ENCODE measurements at regions not wholly inside any gene's neighbourhood (a gene's known extent, or its start where the extent isn't known, plus 50 kb on each side); places are given as distances from the start of the nearest gene placed in this dataset.
"Not testable (repeated sequence)": the region's sequence is repeated elsewhere in the genome, so short reads cannot be mapped to it uniquely, and the experiment has no call there.

- in situ Hi-C loops (cut with HindIII; ENCODE audit: low sequenced_read_pairs): no loop called here
These were observed 377.7 kb upstream of the KLF6 start for GRCh38 chr10:4162571-4163286.

GRCh38 chr10:4159173-4159572 is 374.2 kb upstream of the KLF6 start:
- in situ Hi-C loops (cut with HindIII; ENCODE audit: low sequenced_read_pairs): no loop called here

- in situ Hi-C loops (cut with HindIII; ENCODE audit: low sequenced_read_pairs): loop anchor here (5.0 kb wide), 2 partner anchors 38 to 82 kb away; no protein-coding TSS in a partner anchor
These were observed 369.2 kb upstream of the KLF6 start for GRCh38 chr10:4154191-4154715.

GRCh38 chr10:4151466-4151865 is 366.5 kb upstream of the KLF6 start:
- in situ Hi-C loops (cut with HindIII; ENCODE audit: low sequenced_read_pairs): loop anchor here (5.0 kb wide), 2 partner anchors 41 to 79 kb away; no protein-coding TSS in a partner anchor

- in situ Hi-C loops (cut with HindIII; ENCODE audit: low sequenced_read_pairs): loop anchor here (5.0 kb wide), 2 partner anchors 42 to 78 kb away; no protein-coding TSS in a partner anchor
These were observed 365.7 kb upstream of the KLF6 start for GRCh38 chr10:4150676-4151075.

- in situ Hi-C loops (cut with HindIII; ENCODE audit: low sequenced_read_pairs): not testable (repeated sequence)
These were observed 364.5 kb upstream of the KLF6 start for GRCh38 chr10:4149460-4149859.

- in situ Hi-C loops (cut with HindIII; ENCODE audit: low sequenced_read_pairs): no loop called here
These were observed 362.2 kb upstream of the KLF6 start for GRCh38 chr10:4147245-4147644.

GRCh38 chr10:4144817-4145216 is 359.8 kb upstream of the KLF6 start:
- in situ Hi-C loops (cut with HindIII; ENCODE audit: low sequenced_read_pairs): no loop called here

GRCh38 chr10:4141471-4141870 is 356.5 kb upstream of the KLF6 start:
- in situ Hi-C loops (cut with HindIII; ENCODE audit: low sequenced_read_pairs): no loop called here

- in situ Hi-C loops (cut with HindIII; ENCODE audit: low sequenced_read_pairs): loop anchor here (5.0 kb wide), 1 partner anchor 91 kb away; no protein-coding TSS in a partner anchor
These were observed 353.2 kb upstream of the KLF6 start for GRCh38 chr10:4138146-4138721.

GRCh38 chr10:4137299-4137698 is 352.3 kb upstream of the KLF6 start:
- in situ Hi-C loops (cut with HindIII; ENCODE audit: low sequenced_read_pairs): loop anchor here (5.0 kb wide), 1 partner anchor 90 kb away; no protein-coding TSS in a partner anchor

- in situ Hi-C loops (cut with HindIII; ENCODE audit: low sequenced_read_pairs): loop anchor here (5.0 kb wide), 1 partner anchor 89 kb away; no protein-coding TSS in a partner anchor
These were observed 351.1 kb upstream of the KLF6 start for GRCh38 chr10:4136121-4136520.

- in situ Hi-C loops (cut with HindIII; ENCODE audit: low sequenced_read_pairs): no loop called here
These were observed 347.2 kb upstream of the KLF6 start for GRCh38 chr10:4132216-4132556.

GRCh38 chr10:4131407-4132215 is 346.6 kb upstream of the KLF6 start:
- in situ Hi-C loops (cut with HindIII; ENCODE audit: low sequenced_read_pairs): no loop called here

- in situ Hi-C loops (cut with HindIII; ENCODE audit: low sequenced_read_pairs): no loop called here
These were observed 345.7 kb upstream of the KLF6 start for GRCh38 chr10:4130685-4131084.

- in situ Hi-C loops (cut with HindIII; ENCODE audit: low sequenced_read_pairs): no loop called here
These were observed 345.0 kb upstream of the KLF6 start for GRCh38 chr10:4129866-4130477.

- in situ Hi-C loops (cut with HindIII; ENCODE audit: low sequenced_read_pairs): no loop called here
These were observed 342.7 kb upstream of the KLF6 start for GRCh38 chr10:4127518-4128315.

- in situ Hi-C loops (cut with HindIII; ENCODE audit: low sequenced_read_pairs): no loop called here
These were observed 340.8 kb upstream of the KLF6 start for GRCh38 chr10:4125776-4126175.

GRCh38 chr10:4121502-4122380 is 336.7 kb upstream of the KLF6 start:
- in situ Hi-C loops (cut with HindIII; ENCODE audit: low sequenced_read_pairs): no loop called here
